RWPE2 (cell line): ENCODE measurements at regions not wholly inside any gene's neighbourhood (a gene's known extent, or its start where the extent isn't known, plus 50 kb on each side); places are given as distances from the start of the nearest gene placed in this dataset.

Experiments used
- ATAC-seq: fragments of 200-7000 bp; cut with Tn5 transposase; 3 replicates; pipeline ENCODE4 v1.9.1; 2021; ENCODE audit warnings: low read depth
- DNase-seq: peaks from one replicate; pipeline ENCODE4 v3.0.0-alpha.2; 2020; ENCODE audit warnings: low spot score
- H3K27ac ChIP-seq: fragments of 450-650 bp; 2 replicates; pipeline ENCODE4 v1.5.1; 2017; ENCODE audit warnings: mild to moderate bottlenecking; ENCODE audit not compliant: poor library complexity, severe bottlenecking
- H3K27me3 ChIP-seq: fragments of 250-450 bp; sonication (Bioruptor Pico); 2 replicates; pipeline ENCODE4 v1.5.1; 2021; ENCODE audit warnings: mild to moderate bottlenecking, moderate library complexity; ENCODE audit not compliant: insufficient read depth, poor library complexity, severe bottlenecking
- H3K36me3 ChIP-seq: fragments of 250-450 bp; sonication (Bioruptor Pico); 2 replicates; pipeline ENCODE4 v1.5.1; 2020; ENCODE audit warnings: low read depth, mild to moderate bottlenecking, moderate library complexity
- H3K4me1 ChIP-seq: fragments of 250-450 bp; sonication (Bioruptor Pico); 2 replicates; pipeline ENCODE4 v1.5.1; 2021; ENCODE audit warnings: mild to moderate bottlenecking, moderate library complexity; ENCODE audit not compliant: insufficient read depth, poor library complexity, severe bottlenecking
- H3K4me3 ChIP-seq: fragments of 250-450 bp; sonication (Bioruptor Pico); 2 replicates; pipeline ENCODE4 v1.5.1; 2021; ENCODE audit warnings: mild to moderate bottlenecking, moderate library complexity; ENCODE audit not compliant: severe bottlenecking
- H3K9me3 ChIP-seq: fragments of 250-450 bp; sonication (Bioruptor Pico); 2 replicates; pipeline ENCODE4 v1.5.1; 2021; ENCODE audit warnings: mild to moderate bottlenecking, moderate library complexity; ENCODE audit not compliant: severe bottlenecking
- TF ChIP-seq, protein P1 (sequence below): fragments of 450-650 bp; IDR thresholded peaks from one replicate; pipeline ENCODE4 v1.5.1; 2017; ENCODE audit warnings: mild to moderate bottlenecking, moderate library complexity; ENCODE audit not compliant: poor library complexity, severe bottlenecking

DNA sequence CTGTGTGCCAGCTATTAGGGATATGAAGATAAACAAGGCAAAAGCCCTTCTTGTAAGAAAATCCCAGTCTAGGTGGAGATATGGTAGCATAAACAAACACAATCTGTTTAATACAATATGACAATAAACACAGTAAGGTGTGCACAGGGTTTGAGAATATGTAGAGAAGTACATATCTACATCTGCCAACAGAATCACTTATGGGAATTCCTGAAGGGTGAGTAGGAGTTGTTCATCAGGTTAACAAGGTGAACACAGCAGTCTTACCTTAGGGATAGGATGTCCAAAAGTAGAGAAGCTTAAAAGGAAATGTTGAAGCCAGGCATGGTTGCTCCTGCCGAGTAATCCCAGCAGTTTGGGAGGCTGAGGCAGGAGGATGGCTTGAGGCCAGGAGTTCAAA, 57.7 kb upstream of the LRRC7 start:
- TF ChIP-seq, protein P1, sequence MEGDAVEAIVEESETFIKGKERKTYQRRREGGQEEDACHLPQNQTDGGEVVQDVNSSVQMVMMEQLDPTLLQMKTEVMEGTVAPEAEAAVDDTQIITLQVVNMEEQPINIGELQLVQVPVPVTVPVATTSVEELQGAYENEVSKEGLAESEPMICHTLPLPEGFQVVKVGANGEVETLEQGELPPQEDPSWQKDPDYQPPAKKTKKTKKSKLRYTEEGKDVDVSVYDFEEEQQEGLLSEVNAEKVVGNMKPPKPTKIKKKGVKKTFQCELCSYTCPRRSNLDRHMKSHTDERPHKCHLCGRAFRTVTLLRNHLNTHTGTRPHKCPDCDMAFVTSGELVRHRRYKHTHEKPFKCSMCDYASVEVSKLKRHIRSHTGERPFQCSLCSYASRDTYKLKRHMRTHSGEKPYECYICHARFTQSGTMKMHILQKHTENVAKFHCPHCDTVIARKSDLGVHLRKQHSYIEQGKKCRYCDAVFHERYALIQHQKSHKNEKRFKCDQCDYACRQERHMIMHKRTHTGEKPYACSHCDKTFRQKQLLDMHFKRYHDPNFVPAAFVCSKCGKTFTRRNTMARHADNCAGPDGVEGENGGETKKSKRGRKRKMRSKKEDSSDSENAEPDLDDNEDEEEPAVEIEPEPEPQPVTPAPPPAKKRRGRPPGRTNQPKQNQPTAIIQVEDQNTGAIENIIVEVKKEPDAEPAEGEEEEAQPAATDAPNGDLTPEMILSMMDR, result no peak
- peak; percentile 83 for ATAC-seq
- H3K4me3 ChIP-seq, result no peak overlapping the region

DNA sequence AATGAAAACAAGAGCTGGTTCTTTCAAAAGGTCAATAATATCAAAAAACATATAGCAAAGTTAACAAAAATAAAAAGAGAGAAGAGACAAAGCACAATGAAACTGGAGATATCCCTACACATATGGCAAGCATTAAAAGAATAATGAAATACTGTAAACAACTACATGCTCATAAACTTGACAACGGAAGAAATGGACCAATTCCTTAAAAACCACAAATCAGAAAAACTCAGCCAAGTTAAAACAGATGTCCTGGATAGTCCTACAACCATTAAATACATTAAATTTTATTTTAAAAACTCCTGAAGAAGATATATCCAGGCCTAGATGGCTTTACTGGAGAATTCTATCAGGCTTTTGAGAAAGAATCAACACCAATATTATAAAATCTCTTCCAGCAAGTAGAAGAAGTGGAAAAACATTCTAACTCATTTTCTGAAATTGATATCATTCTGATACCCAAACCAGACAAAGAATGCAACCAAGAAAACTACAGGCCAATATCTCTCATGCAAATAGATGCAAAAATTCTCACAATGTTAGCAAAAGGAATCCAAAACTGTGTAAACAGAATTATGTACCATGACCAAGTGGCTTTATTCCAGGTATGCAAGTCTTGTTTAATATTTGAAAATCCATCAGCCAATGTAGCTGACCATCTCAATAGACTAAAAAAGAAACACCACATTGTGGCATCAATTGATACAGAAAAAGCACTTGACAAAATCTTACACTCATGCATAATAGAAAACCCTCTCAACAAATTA, 56.1 kb upstream of the LRRC7 start:
- no peaks in the 10 kb centered on the region for H3K9me3 ChIP-seq
- peaks cover 18% of the 10 kb centered on the region for H3K4me1 ChIP-seq
- H3K4me3 ChIP-seq, result no peak overlapping the region
- no peaks in the 10 kb centered on the region for H3K27me3 ChIP-seq
- TF ChIP-seq, protein P1, result no peak
- DNase-seq (no peak), ATAC-seq (no peak)
- H3K27ac ChIP-seq, result no peak overlapping the region
- H3K36me3 ChIP-seq, result no peaks in the 10 kb centered on the region

More for the DNA sequence above, 57.7 kb upstream of the LRRC7 start:
- H3K4me1 ChIP-seq, result peaks cover 18% of the 10 kb centered on the region
- H3K27ac ChIP-seq, result peak overlapping the region; percentile 4
- H3K27me3 ChIP-seq, result no peaks in the 10 kb centered on the region
- H3K36me3 ChIP-seq, result no peaks in the 10 kb centered on the region
- H3K9me3 ChIP-seq, result no peaks in the 10 kb centered on the region
- no peak for DNase-seq

DNA sequence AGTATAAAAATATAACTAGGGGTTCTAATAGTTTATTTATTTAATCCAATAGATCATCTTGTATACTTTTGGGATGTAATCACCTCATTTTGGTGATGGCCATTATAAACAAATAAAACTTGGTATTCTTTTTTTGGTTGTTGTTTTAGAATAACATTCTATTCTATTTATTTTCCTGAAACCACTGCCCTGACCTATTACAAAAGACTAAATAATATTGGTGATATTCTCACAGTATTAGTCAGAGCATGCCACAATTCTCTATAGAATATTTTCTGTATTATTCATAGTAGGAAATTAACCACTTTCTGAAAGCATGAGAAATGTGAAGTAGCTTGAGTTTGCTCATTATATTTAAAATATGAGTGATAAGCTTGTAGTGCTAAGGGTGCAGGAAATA, 54.1 kb upstream of the LRRC7 start:
- ATAC-seq (peak; percentile 91), DNase-seq (no peak)
- Histone ChIP-seq H3K4me1 (peaks cover 18% of the 10 kb centered on the region), H3K4me3 (no peak overlapping the region), H3K9me3 (no peaks in the 10 kb centered on the region), H3K27ac (peak overlapping the region; percentile 19), H3K27me3 (no peaks in the 10 kb centered on the region), H3K36me3 (no peaks in the 10 kb centered on the region)
- TF ChIP-seq, protein P1, result no peak
